Loucy (cell line): ENCODE measurements at regions not wholly inside any gene's neighbourhood (a gene's known extent, or its start where the extent isn't known, plus 50 kb on each side); places are given as distances from the start of the nearest gene placed in this dataset.

Source experiments
- H2AFZ ChIP-seq: fragments of 200-600 bp; sonication (generic); 2 replicates; pipeline ENCODE4 v1.6.0; 2016; ENCODE audit warnings: antibody characterized with exemption, mild to moderate bottlenecking, low read length, moderate library complexity
- H3F3A ChIP-seq: fragments of 200-600 bp; 2 replicates; pipeline ENCODE4 v1.6.0; 2016; ENCODE audit warnings: antibody characterized with exemption, low read depth, mild to moderate bottlenecking
- H3K27me3 ChIP-seq: fragments of 200-600 bp; sonication (generic); 2 replicates; pipeline ENCODE4 v1.6.1; 2014; ENCODE audit warnings: low read length, mild to moderate bottlenecking; ENCODE audit not compliant: insufficient read depth, poor library complexity, severe bottlenecking
- H3K36me3 ChIP-seq: fragments of 200-600 bp; sonication (generic); 2 replicates; pipeline ENCODE4 v1.6.1; 2016; ENCODE audit warnings: low read length; ENCODE audit not compliant: insufficient read depth
- H3K4me1 ChIP-seq: fragments of 200-600 bp; sonication (generic); 2 replicates; pipeline ENCODE4 v1.5.1; 2014; ENCODE audit warnings: low read length, mild to moderate bottlenecking; ENCODE audit not compliant: insufficient read depth, poor library complexity, severe bottlenecking
- H3K4me2 ChIP-seq: fragments of 200-600 bp; sonication (generic); 2 replicates; pipeline ENCODE4 v1.6.0; 2014; ENCODE audit warnings: antibody characterized with exemption, low read length, low read depth, mild to moderate bottlenecking; ENCODE audit not compliant: poor library complexity, severe bottlenecking
- H3K4me3 ChIP-seq: fragments of 200-600 bp; sonication (generic); 2 replicates; pipeline ENCODE4 v1.5.1; 2014; ENCODE audit warnings: low read length, mild to moderate bottlenecking, mixed read lengths; ENCODE audit not compliant: poor library complexity, severe bottlenecking
- H3K79me2 ChIP-seq: fragments of 200-600 bp; sonication (generic); 2 replicates; pipeline ENCODE4 v1.6.1; 2014; ENCODE audit warnings: low read length; ENCODE audit not compliant: insufficient read depth
- H3K9ac ChIP-seq: fragments of 200-600 bp; sonication (generic); 2 replicates; pipeline ENCODE4 v1.6.0; 2014; ENCODE audit warnings: mild to moderate bottlenecking, low read depth, low read length, moderate library complexity; ENCODE audit not compliant: poor library complexity, severe bottlenecking
- H3K9me2 ChIP-seq: fragments of 200-600 bp; sonication (generic); replicated peaks from 2 replicates; pipeline ENCODE4 v1.6.1; 2016; ENCODE audit warnings: low read depth, low read length, mixed read lengths
- H3K9me3 ChIP-seq: fragments of 200-600 bp; sonication (generic); 2 replicates; pipeline ENCODE4 v1.6.1; 2014; ENCODE audit warnings: mild to moderate bottlenecking, antibody characterized with exemption, low read length, low read depth; ENCODE audit not compliant: insufficient read depth
- H4K20me1 ChIP-seq: fragments of 200-600 bp; sonication (generic); 2 replicates; pipeline ENCODE4 v1.6.0; 2014; ENCODE audit warnings: antibody characterized with exemption, low read length, mild to moderate bottlenecking; ENCODE audit not compliant: insufficient read depth, poor library complexity, severe bottlenecking
- EZH2phosphoT487 ChIP-seq: fragments of 200-600 bp; IDR thresholded peaks from 2 replicates; pipeline ENCODE4 v1.6.1; 2018; ENCODE audit warnings: antibody characterized with exemption, mild to moderate bottlenecking, moderate library complexity, borderline replicate concordance
- TF ChIP-seq, protein P1 (sequence below): fragments of 200-600 bp; sonication (generic); conservative IDR thresholded peaks from 2 replicates; pipeline ENCODE4 v1.5.1; 2014; ENCODE audit warnings: mild to moderate bottlenecking, antibody characterized with exemption, low read length

DNA sequence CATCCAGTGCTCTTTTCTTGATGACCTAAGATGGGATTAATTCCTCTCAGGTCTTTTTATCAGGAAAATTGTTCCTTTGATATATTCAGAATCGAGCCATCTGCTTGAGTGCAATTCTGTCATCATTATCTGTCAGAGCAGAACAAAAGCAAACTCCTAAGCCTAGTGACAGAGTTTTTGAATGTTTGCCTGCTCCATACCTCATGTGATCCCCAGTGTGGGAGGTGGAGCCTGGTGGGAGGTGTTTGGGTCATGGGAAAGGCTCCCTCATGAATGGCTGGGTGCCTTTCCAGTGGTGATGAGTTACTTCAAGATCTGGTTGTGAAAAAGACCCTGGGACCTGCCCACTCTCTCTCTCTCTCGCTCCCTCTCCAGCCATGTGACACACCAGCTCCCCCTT is 628.2 kb downstream of the CDH11 start:
- Histone ChIP-seq H3K4me1 (no peaks in the 10 kb centered on the region), H3K79me2 (no peaks in the 10 kb centered on the region), H4K20me1 (no peaks in the 10 kb centered on the region), H2AFZ (no peak overlapping the region), H3K4me2 (no peak overlapping the region), H3K4me3 (no peak overlapping the region), H3K27me3 (no peaks in the 10 kb centered on the region), H3K9ac (no peak overlapping the region), H3K36me3 (no peaks in the 10 kb centered on the region), H3F3A (no peaks in the 10 kb centered on the region), H3K9me3 (no peaks in the 10 kb centered on the region), H3K9me2 (no peaks in the 10 kb centered on the region)
- no peak for TF ChIP-seq EZH2phosphoT487
- TF ChIP-seq, protein P1, sequence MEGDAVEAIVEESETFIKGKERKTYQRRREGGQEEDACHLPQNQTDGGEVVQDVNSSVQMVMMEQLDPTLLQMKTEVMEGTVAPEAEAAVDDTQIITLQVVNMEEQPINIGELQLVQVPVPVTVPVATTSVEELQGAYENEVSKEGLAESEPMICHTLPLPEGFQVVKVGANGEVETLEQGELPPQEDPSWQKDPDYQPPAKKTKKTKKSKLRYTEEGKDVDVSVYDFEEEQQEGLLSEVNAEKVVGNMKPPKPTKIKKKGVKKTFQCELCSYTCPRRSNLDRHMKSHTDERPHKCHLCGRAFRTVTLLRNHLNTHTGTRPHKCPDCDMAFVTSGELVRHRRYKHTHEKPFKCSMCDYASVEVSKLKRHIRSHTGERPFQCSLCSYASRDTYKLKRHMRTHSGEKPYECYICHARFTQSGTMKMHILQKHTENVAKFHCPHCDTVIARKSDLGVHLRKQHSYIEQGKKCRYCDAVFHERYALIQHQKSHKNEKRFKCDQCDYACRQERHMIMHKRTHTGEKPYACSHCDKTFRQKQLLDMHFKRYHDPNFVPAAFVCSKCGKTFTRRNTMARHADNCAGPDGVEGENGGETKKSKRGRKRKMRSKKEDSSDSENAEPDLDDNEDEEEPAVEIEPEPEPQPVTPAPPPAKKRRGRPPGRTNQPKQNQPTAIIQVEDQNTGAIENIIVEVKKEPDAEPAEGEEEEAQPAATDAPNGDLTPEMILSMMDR, result no peak

DNA sequence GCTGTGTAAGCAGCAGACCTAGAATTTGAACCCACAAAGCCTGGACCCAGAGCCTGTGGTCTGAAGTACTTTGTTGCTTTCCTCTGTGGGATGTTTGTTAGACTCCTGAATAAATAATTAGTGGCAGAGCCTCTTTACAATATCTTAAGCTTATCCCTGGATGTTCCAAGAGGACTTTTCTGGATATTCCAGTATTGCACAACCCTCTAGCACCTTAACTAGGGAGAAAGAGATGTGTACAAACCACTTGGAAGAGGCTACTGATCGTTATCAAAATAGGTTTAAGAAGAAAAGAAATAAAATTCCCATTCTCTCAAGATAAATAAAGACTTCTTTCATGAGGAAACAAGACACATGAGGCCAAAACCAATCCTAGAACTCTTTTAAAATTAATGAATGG is 632.4 kb downstream of the CDH11 start:
- no peak overlapping the region for H3K9ac ChIP-seq
- H3K79me2 ChIP-seq, result no peaks in the 10 kb centered on the region
- H3K4me1 ChIP-seq, result no peaks in the 10 kb centered on the region
- no peaks in the 10 kb centered on the region for H3K9me3 ChIP-seq
- H3K27me3 ChIP-seq, result no peaks in the 10 kb centered on the region
- H3K4me2 ChIP-seq, result no peak overlapping the region
- no peak overlapping the region for H2AFZ ChIP-seq
- H4K20me1 ChIP-seq, result no peaks in the 10 kb centered on the region
- TF ChIP-seq, protein P1, result no peak
- TF ChIP-seq EZH2phosphoT487, result no peak
- no peaks in the 10 kb centered on the region for H3K36me3 ChIP-seq
- no peaks in the 10 kb centered on the region for H3F3A ChIP-seq
- H3K4me3 ChIP-seq, result no peak overlapping the region
- no peaks in the 10 kb centered on the region for H3K9me2 ChIP-seq

DNA sequence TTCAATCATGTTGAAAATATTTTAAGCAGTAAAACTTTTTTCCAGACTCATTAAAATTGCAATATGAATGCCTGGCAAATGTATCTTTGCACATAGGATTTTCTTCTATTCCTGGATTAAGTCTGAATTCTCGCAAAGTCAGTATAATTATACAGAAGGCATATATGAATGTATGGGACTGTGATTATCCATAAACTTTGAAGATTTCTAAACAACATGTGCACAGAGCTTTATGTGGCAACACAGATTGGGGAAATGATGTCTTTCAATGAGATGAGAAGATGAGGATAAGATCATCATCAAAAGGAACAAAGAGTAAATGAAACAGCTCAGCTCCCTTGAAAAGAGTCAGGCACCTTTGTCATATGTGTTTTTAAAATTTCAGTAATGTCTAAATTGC is 635.3 kb downstream of the CDH11 start:
- H3F3A ChIP-seq, result no peaks in the 10 kb centered on the region
- H3K36me3 ChIP-seq, result no peaks in the 10 kb centered on the region
- no peaks in the 10 kb centered on the region for H3K79me2 ChIP-seq

More for the DNA sequence above, 635.3 kb downstream of the CDH11 start:
- Histone ChIP-seq H3K4me3 (no peak overlapping the region), H3K27me3 (no peaks in the 10 kb centered on the region), H3K4me1 (no peaks in the 10 kb centered on the region), H3K9ac (no peak overlapping the region), H2AFZ (no peak overlapping the region), H3K4me2 (no peak overlapping the region), H4K20me1 (no peaks in the 10 kb centered on the region), H3K9me3 (no peaks in the 10 kb centered on the region), H3K9me2 (no peaks in the 10 kb centered on the region; the same call in 1 of the 2 replicates)
- no peak for TF ChIP-seq EZH2phosphoT487
- TF ChIP-seq, protein P1, result no peak
